HPDE6-E6E7 (cell line): ENCODE measurements at regions not wholly inside any gene's neighbourhood (a gene's known extent, or its start where the extent isn't known, plus 50 kb on each side); places are given as distances from the start of the nearest gene placed in this dataset.

Experiments used
- DNase-seq: peaks from one replicate; pipeline ENCODE4 v3.0.0; 2011; ENCODE audit warnings: missing footprints; ENCODE audit errors: extremely low spot score

GRCh38 chr16:85360323-85361277 is 248.3 kb upstream of the CIBAR2 start:
- DNase-seq = peak; percentile 90

- DNase-seq = no peak
These were observed 249.3 kb upstream of the CIBAR2 start for GRCh38 chr16:85361441-85362118.

- DNase-seq = no peak
These were observed 250.2 kb upstream of the CIBAR2 start for GRCh38 chr16:85362443-85362842.

GRCh38 chr16:85363427-85363826 is 249.7 kb upstream of the GSE1 start:
- no peak for DNase-seq

- no peak for DNase-seq
These were observed 249.2 kb upstream of the GSE1 start for GRCh38 chr16:85363881-85364280.

- no peak for DNase-seq
These were observed 248.6 kb upstream of the GSE1 start for GRCh38 chr16:85364323-85365040.

- peak; percentile 60 for DNase-seq
These were observed 248.0 kb upstream of the GSE1 start for GRCh38 chr16:85365120-85365519.

GRCh38 chr16:85366031-85366763 is 246.9 kb upstream of the GSE1 start:
- DNase-seq = no peak

GRCh38 chr16:85367485-85367884 is 245.6 kb upstream of the GSE1 start:
- no peak for DNase-seq

GRCh38 chr16:85369060-85369459 is 244.1 kb upstream of the GSE1 start:
- no peak for DNase-seq

GRCh38 chr16:85369741-85370528 is 243.2 kb upstream of the GSE1 start:
- DNase-seq = no peak

GRCh38 chr16:85370543-85370880 is 242.6 kb upstream of the GSE1 start:
- DNase-seq = no peak

GRCh38 chr16:85370881-85371651 is 242.1 kb upstream of the GSE1 start:
- DNase-seq = no peak

- no peak for DNase-seq
These were observed 241.2 kb upstream of the GSE1 start for GRCh38 chr16:85371948-85372347.

- DNase-seq = peak; percentile 61
These were observed 240.3 kb upstream of the GSE1 start for GRCh38 chr16:85372627-85373372.

GRCh38 chr16:85373741-85374570 is 239.2 kb upstream of the GSE1 start:
- no peak for DNase-seq

- DNase-seq = no peak
These were observed 238.6 kb upstream of the GSE1 start for GRCh38 chr16:85374571-85374872.

- no peak for DNase-seq
These were observed 237.8 kb upstream of the GSE1 start for GRCh38 chr16:85375282-85375681.
